WTC11 (cell line): ENCODE measurements at regions not wholly inside any gene's neighbourhood (a gene's known extent, or its start where the extent isn't known, plus 50 kb on each side); places are given as distances from the start of the nearest gene placed in this dataset.

Source experiments
- ATAC-seq: fragments of 200-7000 bp; cut with Tn5 transposase; 2 replicates; pipeline ENCODE4 v1.10.0; 2021; ENCODE audit warnings: mild to moderate bottlenecking, moderate library complexity
- CTCF ChIA-PET: fragments of 300-600 bp; sonication (Branson Sonifier 250); formaldehyde crosslinking; loops from one replicate; lab custom pipeline; 2021; ENCODE audit warnings: antibody characterized with exemption; lab: Charles Lee
- POLR2A ChIA-PET: fragments of 350-600 bp; sonication (Branson Sonifier 250); formaldehyde crosslinking; loops from one replicate; lab custom pipeline; 2021; ENCODE audit warnings: antibody characterized with exemption; lab: Charles Lee
- DNase-seq: peaks from one replicate; pipeline ENCODE4 v3.0.0; 2021; ENCODE audit warnings: low spot score
- H3K27ac Mint-ChIP-seq: 2 replicates; pipeline ENCODE4 v1.8.0; 2021; ENCODE audit warnings: mixed read lengths
- H3K27me3 Mint-ChIP-seq: 2 replicates; pipeline ENCODE4 v1.8.0; 2021; ENCODE audit warnings: low read depth, mild to moderate bottlenecking, moderate library complexity, mixed read lengths
- H3K36me3 Mint-ChIP-seq: 2 replicates; pipeline ENCODE4 v1.8.0; 2021; ENCODE audit warnings: mixed read lengths
- H3K4me1 Mint-ChIP-seq: 2 replicates; pipeline ENCODE4 v1.8.0; 2022; ENCODE audit warnings: mixed read lengths
- H3K4me3 Mint-ChIP-seq: 2 replicates; pipeline ENCODE4 v1.8.0; 2021; ENCODE audit warnings: mild to moderate bottlenecking, moderate library complexity, mixed read lengths
- H3K9me3 Mint-ChIP-seq: 2 replicates; pipeline ENCODE4 v1.8.0; 2021; ENCODE audit warnings: mixed read lengths
- ARID4B ChIP-seq: sonication (generic); formaldehyde crosslinking; IDR thresholded peaks from 2 replicates; pipeline ENCODE4 v1.8.0; 2023; ENCODE audit warnings: missing genetic modification reagents, mild to moderate bottlenecking, borderline replicate concordance
- GABPB1 ChIP-seq: sonication (generic); formaldehyde crosslinking; IDR thresholded peaks from 2 replicates; pipeline ENCODE4 v1.8.1; 2023; ENCODE audit warnings: mild to moderate bottlenecking, missing genetic modification reagents
- IRF2 ChIP-seq: sonication (generic); formaldehyde crosslinking; IDR thresholded peaks from 2 replicates; pipeline ENCODE4 v1.8.0; 2022; ENCODE audit warnings: low read depth, missing genetic modification reagents, borderline replicate concordance
- JAZF1 ChIP-seq: fragments of 250-450 bp; sonication (Bioruptor Pico); IDR thresholded peaks from 2 replicates; pipeline ENCODE4 v1.9.0; 2021; ENCODE audit warnings: moderate library complexity, mild to moderate bottlenecking, inconsistent platforms
- KAT7 ChIP-seq: sonication (generic); formaldehyde crosslinking; IDR thresholded peaks from 2 replicates; pipeline ENCODE4 v1.8.1; 2023; ENCODE audit warnings: missing genetic modification reagents, mild to moderate bottlenecking, borderline replicate concordance
- SP1 ChIP-seq: sonication (generic); formaldehyde crosslinking; conservative IDR thresholded peaks from 2 replicates; pipeline ENCODE4 v1.8.1; 2022; ENCODE audit warnings: missing genetic modification reagents
- STAT6 ChIP-seq: sonication (generic); formaldehyde crosslinking; conservative IDR thresholded peaks from 2 replicates; pipeline ENCODE4 v1.8.1; 2023; ENCODE audit warnings: mild to moderate bottlenecking, low read depth, missing genetic modification reagents, moderate library complexity
- USF1 ChIP-seq: sonication (generic); formaldehyde crosslinking; IDR thresholded peaks from 2 replicates; pipeline ENCODE4 v1.8.0; 2022; ENCODE audit warnings: mild to moderate bottlenecking, missing genetic modification reagents
- ZBTB21 ChIP-seq: sonication (generic); formaldehyde crosslinking; IDR thresholded peaks from 2 replicates; pipeline ENCODE4 v1.8.1; 2023; ENCODE audit warnings: mild to moderate bottlenecking, missing genetic modification reagents, borderline replicate concordance
- ZNF219 ChIP-seq: sonication (generic); formaldehyde crosslinking; IDR thresholded peaks from 2 replicates; pipeline ENCODE4 v1.8.0; 2023; ENCODE audit warnings: missing genetic modification reagents, mild to moderate bottlenecking, borderline replicate concordance
- ZNF263 ChIP-seq: sonication (generic); formaldehyde crosslinking; IDR thresholded peaks from 2 replicates; pipeline ENCODE4 v1.8.1; 2022; ENCODE audit warnings: low read depth, mild to moderate bottlenecking, moderate library complexity, missing genetic modification reagents
- ZNF532 ChIP-seq: fragments of 250-450 bp; sonication (Bioruptor Pico); IDR thresholded peaks from 2 replicates; pipeline ENCODE4 v1.9.0; 2021; ENCODE audit warnings: mild to moderate bottlenecking, borderline replicate concordance

GRCh38 chr16:61050547-61050946, 985.7 kb downstream of the CDH8 start:
- ChIA-PET POLR2A (no interaction called here), CTCF (no interaction called here)
- TF ChIP-seq GABPB1 (CRISPR knock-in tag) (no peak), KAT7 (CRISPR knock-in tag) (no peak)
- no peaks in the 10 kb centered on the region for H3K27me3 Mint-ChIP-seq
- H3K4me3 Mint-ChIP-seq: no peak overlapping the region
- no peaks in the 10 kb centered on the region for H3K9me3 Mint-ChIP-seq
- H3K27ac Mint-ChIP-seq: no peak overlapping the region
- ATAC-seq: no peak
- H3K4me1 Mint-ChIP-seq: peaks cover 5% of the 10 kb centered on the region; the same call in 1 of the 2 replicates
- no peaks in the 10 kb centered on the region for H3K36me3 Mint-ChIP-seq
- peak; percentile 8 for DNase-seq

GRCh38 chr16:61045931-61046330, 990.3 kb downstream of the CDH8 start:
- Mint-ChIP-seq H3K36me3 (no peaks in the 10 kb centered on the region), H3K9me3 (no peaks in the 10 kb centered on the region), H3K27ac (no peak overlapping the region), H3K4me3 (no peak overlapping the region), H3K4me1 (peaks cover 5% of the 10 kb centered on the region; the same call in 1 of the 2 replicates), H3K27me3 (peaks cover 3% of the 10 kb centered on the region; the same call in 1 of the 2 replicates)
- ChIA-PET CTCF (no interaction called here), POLR2A (no interaction called here)
- DNase-seq (no peak), ATAC-seq (no peak)
- TF ChIP-seq USF1 (CRISPR knock-in tag): no peak
- no peak for TF ChIP-seq ZNF219 (CRISPR knock-in tag)
- no peak for TF ChIP-seq SP1 (CRISPR knock-in tag)
- no peak for TF ChIP-seq JAZF1 (CRISPR knock-in tag)
- TF ChIP-seq ARID4B (CRISPR knock-in tag): no peak
- TF ChIP-seq STAT6 (CRISPR knock-in tag): no peak
- no peak for TF ChIP-seq ZBTB21 (CRISPR knock-in tag)
- TF ChIP-seq IRF2 (CRISPR knock-in tag): no peak
- no peak for TF ChIP-seq ZNF263
- no peak for TF ChIP-seq ZNF532 (CRISPR knock-in tag)
